Dedifferentiated amniotic fluid mesenchymal stem cell (primary cell): ENCODE measurements at regions not wholly inside any gene's neighbourhood (a gene's known extent, or its start where the extent isn't known, plus 50 kb on each side); places are given as distances from the start of the nearest gene placed in this dataset.
"Not testable (repeated sequence)": the region's sequence is repeated elsewhere in the genome, so short reads cannot be mapped to it uniquely, and the experiment has no call there.

ENCODE experiments used
- DNase-seq: peaks from one replicate; pipeline ENCODE4 v3.0.0-alpha.2; 2016; ENCODE audit errors: extremely low spot score

DNA sequence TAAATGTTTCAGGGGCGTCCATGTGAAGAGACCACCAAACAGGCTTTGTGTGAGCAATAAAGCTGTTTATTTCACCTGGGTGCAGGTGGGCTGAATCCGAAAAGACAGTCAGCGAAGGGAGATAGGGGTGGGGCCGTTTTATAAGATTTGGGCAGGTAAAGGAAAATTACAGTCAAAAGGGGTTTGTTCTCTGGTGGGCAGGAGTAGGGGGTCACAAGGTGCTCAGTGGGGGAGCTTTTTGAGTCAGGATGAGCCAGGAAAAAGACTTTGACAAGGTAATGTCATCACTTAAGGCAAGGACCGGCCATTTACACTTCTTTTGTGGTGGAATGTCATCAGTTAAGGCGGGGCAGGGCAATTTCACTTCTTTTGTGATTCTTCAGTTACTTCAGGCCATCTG lies 542.4 kb upstream of the BOD1L1 start:
- not testable (repeated sequence) for DNase-seq

GRCh38 chr4:14176613-14177012 lies 549.1 kb upstream of the BOD1L1 start:
- no peak for DNase-seq

GRCh38 chr4:14177987-14178386 lies 550.5 kb upstream of the BOD1L1 start:
- DNase-seq: no peak

- no peak for DNase-seq
Observed at GRCh38 chr4:14178421-14178820, 550.9 kb upstream of the BOD1L1 start.

DNA sequence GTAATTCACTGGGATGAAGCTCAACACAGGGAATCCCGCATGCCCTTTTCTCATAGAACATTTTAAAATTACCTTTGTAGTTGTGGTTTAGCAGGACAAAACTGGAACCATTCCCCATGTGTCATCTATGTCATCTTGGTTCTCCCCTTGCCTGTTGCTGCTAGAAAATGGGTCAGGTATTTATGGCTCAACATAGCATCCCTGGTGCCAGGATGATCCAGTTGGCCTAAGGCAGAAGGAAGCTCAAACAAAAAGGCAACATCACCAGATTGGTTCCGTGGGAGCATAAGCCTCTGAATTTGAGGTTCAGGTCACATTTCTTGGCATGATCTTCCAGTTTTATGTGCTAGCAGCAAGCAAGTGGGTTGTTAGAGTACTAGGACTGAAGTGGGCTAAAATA lies 552.6 kb upstream of the BOD1L1 start:
- no peak for DNase-seq

DNA sequence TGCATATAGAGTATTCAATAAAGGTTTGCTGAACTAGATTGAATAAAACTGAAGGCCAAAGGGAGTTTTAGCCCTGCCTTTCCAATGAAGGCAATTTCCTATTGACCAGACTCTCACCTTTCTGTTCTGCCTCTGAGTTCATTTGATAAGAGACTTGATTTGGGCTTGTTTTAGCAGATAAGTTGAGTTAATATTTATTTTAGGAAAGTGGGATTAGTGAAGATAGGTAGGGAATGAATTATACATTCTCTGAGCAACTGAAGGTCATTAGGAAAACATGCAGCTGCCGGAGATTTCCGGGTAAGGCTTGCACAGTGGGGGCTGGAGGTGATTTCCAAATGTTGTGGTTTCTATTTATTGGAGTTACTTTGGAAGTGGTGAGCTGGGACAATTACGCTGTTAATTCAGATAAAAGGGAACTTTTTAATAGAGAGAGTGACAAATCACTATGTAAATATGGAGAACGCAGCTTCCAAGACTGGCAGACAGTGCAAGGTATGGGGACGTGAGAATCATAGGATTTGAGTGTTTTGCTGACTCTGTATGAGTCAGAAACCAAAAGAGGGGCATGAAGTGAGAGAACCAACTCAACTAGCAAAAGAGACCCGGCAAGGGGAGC lies 553.6 kb upstream of the BOD1L1 start:
- no peak for DNase-seq

DNA sequence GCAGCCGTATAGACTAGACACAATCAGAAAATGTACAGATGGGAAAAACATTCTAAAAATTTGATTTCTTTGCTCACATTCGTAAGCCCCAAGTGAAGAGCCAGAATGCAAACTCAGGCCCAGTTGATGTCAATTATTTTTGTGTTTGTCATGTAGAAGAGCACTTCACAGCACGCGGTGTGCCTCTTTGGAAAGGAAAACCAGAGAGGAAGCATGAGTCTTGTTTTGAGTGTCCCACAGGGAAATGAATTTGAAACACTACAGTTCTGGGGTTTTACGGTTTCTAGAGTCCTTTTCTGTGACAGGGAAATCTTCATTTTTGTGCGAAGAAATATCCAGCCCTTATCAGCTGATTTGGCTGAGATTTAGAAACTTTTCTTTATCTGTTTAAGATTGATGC lies 554.6 kb upstream of the BOD1L1 start:
- no peak for DNase-seq

- DNase-seq: no peak
Observed at GRCh38 chr4:14184265-14184664, 556.7 kb upstream of the BOD1L1 start.

GRCh38 chr4:14184767-14185166 lies 557.2 kb upstream of the BOD1L1 start:
- no peak for DNase-seq

DNA sequence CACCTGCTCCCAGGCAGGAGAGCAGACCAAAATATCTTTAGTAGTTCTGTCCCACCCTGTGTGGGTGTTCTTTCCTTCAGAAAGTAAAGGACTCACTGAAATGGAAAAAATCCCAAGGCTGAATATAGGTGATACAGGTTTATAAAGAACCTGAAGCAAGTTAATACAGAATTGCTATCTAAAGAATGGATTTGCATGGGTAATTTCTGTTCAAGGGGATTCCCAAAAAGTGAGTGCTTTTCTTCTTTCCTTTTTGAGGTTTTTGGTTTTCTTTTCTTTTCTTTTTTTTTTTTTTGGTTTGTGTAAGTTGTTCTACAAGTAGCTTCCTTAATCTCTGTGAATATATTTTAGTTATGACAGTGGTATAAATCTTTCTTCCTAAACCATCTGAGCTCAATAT lies 560.7 kb upstream of the BOD1L1 start:
- no peak for DNase-seq

- no peak for DNase-seq
Observed at GRCh38 chr4:14193601-14194000, 566.1 kb upstream of the BOD1L1 start.

GRCh38 chr4:14196131-14196530 lies 568.6 kb upstream of the BOD1L1 start:
- peak; percentile 32 for DNase-seq

GRCh38 chr4:14215116-14215770 lies 587.7 kb upstream of the BOD1L1 start:
- no peak for DNase-seq

DNA sequence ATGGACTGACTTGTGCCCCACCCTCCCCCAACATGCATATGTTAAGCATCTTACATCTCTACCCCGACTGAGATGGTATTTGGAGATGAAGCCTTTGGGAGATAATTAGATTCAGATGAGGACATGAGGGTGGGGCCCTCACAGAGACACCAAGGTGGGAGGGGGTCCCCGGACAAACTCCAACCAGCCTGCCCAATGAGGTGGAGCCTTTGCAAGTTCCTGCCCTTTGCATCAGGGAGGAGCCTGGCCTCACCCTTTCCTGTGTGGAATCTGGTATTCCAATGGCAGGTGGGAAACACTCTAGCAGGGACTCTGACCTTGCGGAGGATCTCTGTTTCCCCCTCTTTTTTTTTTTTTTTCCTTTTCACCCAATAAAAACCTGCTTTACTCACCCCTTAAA lies 589.9 kb upstream of the BOD1L1 start:
- no peak for DNase-seq

DNA sequence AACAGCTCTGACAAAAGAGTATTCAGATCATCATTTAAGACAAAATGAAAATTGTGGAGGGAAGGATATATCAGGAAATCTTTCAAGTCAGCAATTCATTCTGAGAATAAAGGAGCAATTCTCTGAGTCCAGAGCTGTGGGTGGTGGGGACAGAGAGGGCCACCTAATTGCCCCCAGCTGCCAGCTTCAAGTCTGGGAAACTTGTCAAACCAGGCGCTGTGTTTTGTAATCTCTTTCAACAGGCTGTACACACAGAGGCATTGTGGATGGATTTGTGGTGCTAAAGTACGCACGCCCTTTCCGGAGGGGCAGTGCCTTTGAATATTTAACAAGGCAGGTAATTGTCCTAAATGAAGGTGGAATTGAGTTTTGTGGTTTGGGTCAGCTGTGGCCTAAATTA lies 591.1 kb upstream of the BOD1L1 start:
- DNase-seq: no peak

- no peak for DNase-seq
Observed at GRCh38 chr4:14221176-14221575, 593.7 kb upstream of the BOD1L1 start.

- DNase-seq: no peak
Observed at GRCh38 chr4:14222377-14223029, 595.0 kb upstream of the BOD1L1 start.

DNA sequence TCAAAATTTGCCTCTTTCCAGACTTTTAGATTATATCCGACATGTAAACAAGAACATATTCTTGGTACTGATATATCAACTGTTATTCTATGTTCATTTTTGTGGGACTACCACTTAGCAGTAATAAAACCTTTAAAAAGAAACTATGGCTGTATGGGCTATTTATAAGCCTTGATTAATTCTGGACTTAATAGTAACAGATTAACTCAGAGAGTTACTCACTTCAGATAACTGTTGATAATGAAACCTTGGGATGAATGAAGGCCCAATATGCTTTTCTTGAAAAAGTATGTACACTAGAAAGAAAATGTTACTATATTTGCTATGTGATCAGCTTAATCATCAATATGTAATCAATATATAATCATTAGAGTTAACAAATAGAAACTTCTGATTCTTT lies 595.9 kb upstream of the BOD1L1 start:
- no peak for DNase-seq

GRCh38 chr4:14225688-14226207 lies 598.2 kb upstream of the BOD1L1 start:
- DNase-seq: no peak

GRCh38 chr4:14233126-14233525 lies 605.6 kb upstream of the BOD1L1 start:
- DNase-seq: no peak

DNA sequence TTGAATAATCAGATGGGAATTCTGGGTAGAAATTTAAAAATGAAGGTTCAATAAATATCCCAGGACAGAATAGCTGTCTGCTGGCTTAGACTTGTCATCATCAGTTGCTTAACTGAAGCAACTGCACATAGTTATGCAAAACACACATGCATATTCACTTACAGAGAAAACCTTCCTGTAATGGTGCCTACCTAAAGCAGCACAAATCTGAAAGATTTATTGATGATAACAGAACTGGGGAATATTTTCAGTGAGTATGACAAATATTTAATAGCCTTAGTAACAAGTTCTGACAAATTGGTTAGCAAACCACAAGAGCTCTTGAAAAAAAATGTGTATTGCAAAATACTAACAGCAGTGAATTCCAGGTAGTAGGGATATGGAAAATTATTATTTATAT lies 606.8 kb upstream of the BOD1L1 start:
- DNase-seq: no peak

DNA sequence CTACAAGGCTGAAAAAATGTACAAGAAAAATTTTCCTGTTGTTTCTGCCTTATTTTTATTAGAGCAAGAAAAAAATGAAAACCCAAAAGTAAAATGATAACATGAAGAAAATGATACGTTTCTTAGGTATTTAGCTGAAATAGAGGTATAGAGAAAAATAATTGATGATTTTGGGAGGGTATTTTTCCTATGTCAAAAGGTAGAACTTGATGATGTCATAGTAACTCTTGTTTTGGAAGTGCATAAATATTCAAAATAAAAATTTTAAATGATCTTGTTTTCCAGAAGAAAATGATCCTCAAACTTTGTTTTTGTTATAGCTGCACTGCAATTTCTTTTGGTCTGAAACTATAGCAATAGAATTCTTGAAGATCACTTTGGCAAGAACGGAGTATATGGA lies 608.8 kb upstream of the BOD1L1 start:
- no peak for DNase-seq

DNA sequence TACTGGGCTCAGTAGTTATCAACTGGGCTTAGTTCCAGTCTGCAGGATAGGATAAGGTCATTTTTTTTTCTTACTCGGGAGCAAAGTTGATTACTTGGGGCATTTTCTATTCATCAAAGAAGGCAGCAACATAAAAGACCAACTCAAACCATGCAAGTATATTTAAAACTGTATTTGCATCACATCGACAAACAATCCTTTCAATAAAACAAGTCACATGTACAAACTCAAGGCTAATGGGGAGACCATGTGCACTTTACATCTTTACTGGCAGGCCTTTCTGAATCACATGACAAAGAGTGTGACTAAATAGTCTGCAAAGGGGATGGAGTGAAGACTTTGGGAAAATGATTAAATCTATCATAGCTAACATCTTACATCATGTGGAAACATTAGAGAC lies 610.4 kb upstream of the BOD1L1 start:
- no peak for DNase-seq
